GM12892 (cell line): ENCODE measurements at regions not wholly inside any gene's neighbourhood (a gene's known extent, or its start where the extent isn't known, plus 50 kb on each side); places are given as distances from the start of the nearest gene placed in this dataset.

Experiments used
- POLR2A ChIP-seq: IDR thresholded peaks from 2 replicates; pipeline ENCODE4 v1.6.1; 2011; ENCODE audit warnings: low read depth, low read length, control low read depth
- TAF1 ChIP-seq: IDR thresholded peaks from 2 replicates; pipeline ENCODE4 v1.6.1; 2011; ENCODE audit warnings: low read depth, mild to moderate bottlenecking, control low read depth, low read length, borderline replicate concordance

DNA sequence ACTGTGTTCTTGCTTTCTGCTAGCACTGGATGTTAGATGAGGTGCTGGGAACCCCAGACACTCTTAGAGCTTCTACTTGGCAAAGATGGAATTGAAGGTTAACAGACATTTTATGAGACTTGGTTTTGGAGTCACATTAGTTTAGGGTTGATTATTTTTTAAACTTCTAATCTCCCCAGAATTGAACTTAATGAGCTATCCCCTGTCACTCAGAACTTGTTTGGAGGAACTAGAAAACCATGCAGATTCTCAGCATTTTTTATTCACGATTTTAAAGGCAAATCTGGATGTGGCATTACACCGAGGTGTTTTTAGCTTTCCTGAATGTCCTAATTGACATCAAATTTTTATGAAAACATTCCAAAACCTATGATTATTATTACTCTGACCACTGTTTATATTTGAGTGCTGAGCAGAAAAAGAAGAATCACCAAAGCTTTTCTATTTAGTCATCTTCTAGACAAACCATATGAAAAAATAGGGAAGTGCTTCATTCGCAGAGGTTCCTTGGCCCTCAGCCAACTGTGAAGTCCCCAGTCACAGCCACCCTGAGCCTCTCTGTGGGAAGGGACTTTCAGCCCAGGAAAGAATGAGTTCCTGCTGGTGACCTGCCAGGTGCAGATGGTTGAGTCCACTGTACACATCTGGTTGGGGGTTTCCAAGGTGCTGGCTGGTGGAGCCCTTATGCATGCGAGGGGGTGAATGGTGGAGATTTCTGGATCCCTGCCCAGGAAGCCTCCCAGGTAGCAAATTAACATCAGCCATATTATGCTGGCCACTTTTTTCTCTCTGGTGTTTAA is 196.0 kb upstream of the TOPAZ1 start:
- TF ChIP-seq TAF1 (no peak), POLR2A (no peak)
